Testis (tissue), 2 donors: ENCODE measurements at regions not wholly inside any gene's neighbourhood (a gene's known extent, or its start where the extent isn't known, plus 50 kb on each side); places are given as distances from the start of the nearest gene placed in this dataset.

Experiments
- DNase-seq: peaks from one replicate; pipeline ENCODE4 v3.0.0-alpha.2; 2019
- H3K27ac ChIP-seq, 2 donors: fragments of 200-600 bp; sonication (generic); one replicate each; pipeline ENCODE4 v1.5.1; 2019
- H3K27me3 ChIP-seq: fragments of 200-600 bp; sonication (generic); one replicate; pipeline ENCODE4 v1.5.1; 2019
- H3K36me3 ChIP-seq: fragments of 200-600 bp; sonication (generic); one replicate; pipeline ENCODE4 v1.5.1; 2017; ENCODE audit warnings: low read depth; ENCODE audit errors: missing control alignments
- H3K4me1 ChIP-seq: fragments of 200-600 bp; sonication (generic); one replicate; pipeline ENCODE4 v1.5.1; 2019
- H3K4me3 ChIP-seq, 2 donors: fragments of 200-600 bp; sonication (generic); one replicate each; pipeline ENCODE4 v1.5.1; 2017 to 2019
- H3K9me3 ChIP-seq: fragments of 200-600 bp; sonication (generic); one replicate; pipeline ENCODE4 v1.5.1; 2017
- POLR2A ChIP-seq: fragments of 450-650 bp; IDR thresholded peaks from one replicate; pipeline ENCODE4 v1.6.1; 2017; ENCODE audit warnings: antibody characterized with exemption, mild to moderate bottlenecking, moderate library complexity
- WGBS, 2 donors: methylation state at CpG; one replicate each; pipeline ENCODE4 v1.1.5; 2018; 5-methylcytosine and 5-hydroxymethylcytosine counted together
- intact Hi-C: fragments of 100-400 bp; cut with DNase I; formaldehyde crosslinking; loops from one replicate; pipeline ENCODE4 v1.15.1; 2023; ENCODE audit warnings: low total_unique reads
- TF ChIP-seq, protein P1 (sequence below), 3 experiments: fragments of 450-650 bp in 2 of 3; fragments of 200-600 bp in 1 of 3; sonication (generic) in 1 of 3; IDR thresholded peaks; one replicate each; pipeline ENCODE4 v1.5.1; 2016 to 2019; ENCODE audit warnings: antibody characterized with exemption in 3 of 3, mild to moderate bottlenecking in 2 of 3, moderate library complexity in 1 of 3

DNA sequence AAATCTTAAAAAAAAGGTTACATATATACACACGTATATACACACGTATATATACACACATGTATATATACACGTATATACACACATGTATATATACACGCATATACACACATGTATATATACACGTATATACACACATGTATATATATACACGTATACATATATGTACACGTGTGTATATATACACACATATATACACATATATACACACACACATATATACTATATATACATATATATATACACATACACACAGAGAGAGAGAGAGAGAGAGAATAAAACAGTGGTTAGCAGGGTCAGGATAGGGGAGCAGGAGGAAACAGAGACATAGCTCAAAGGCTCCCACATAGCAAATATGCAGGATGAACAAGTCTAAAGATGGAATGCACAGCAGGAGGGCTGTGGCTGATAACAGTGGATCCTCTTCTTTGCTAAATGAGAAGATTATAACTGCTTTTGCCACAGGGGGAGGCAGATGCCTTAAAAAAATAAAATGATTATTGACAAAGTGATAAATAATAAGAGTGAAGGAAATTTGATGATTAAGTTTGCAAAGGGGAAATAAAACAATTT lies 714.5 kb downstream of the UQCRFS1 start:
- 72 to 78% methylated on average over 7 of the region's 7 CpGs for WGBS, 2 donors
- Histone ChIP-seq H3K36me3 (no peaks in the 10 kb centered on the region), H3K9me3 (no peaks in the 10 kb centered on the region)

GRCh38 chr19:28497887-28498286 lies 715.1 kb downstream of the UQCRFS1 start:
- TF ChIP-seq, protein P1, sequence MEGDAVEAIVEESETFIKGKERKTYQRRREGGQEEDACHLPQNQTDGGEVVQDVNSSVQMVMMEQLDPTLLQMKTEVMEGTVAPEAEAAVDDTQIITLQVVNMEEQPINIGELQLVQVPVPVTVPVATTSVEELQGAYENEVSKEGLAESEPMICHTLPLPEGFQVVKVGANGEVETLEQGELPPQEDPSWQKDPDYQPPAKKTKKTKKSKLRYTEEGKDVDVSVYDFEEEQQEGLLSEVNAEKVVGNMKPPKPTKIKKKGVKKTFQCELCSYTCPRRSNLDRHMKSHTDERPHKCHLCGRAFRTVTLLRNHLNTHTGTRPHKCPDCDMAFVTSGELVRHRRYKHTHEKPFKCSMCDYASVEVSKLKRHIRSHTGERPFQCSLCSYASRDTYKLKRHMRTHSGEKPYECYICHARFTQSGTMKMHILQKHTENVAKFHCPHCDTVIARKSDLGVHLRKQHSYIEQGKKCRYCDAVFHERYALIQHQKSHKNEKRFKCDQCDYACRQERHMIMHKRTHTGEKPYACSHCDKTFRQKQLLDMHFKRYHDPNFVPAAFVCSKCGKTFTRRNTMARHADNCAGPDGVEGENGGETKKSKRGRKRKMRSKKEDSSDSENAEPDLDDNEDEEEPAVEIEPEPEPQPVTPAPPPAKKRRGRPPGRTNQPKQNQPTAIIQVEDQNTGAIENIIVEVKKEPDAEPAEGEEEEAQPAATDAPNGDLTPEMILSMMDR (IDR thresholded peaks at IDR 0.05), result no peak
- no peak for TF ChIP-seq POLR2A
- no peak for DNase-seq
- H3K27me3 ChIP-seq, result no peaks in the 10 kb centered on the region
- no peak overlapping the region for H3K4me3 ChIP-seq
- H3K27ac ChIP-seq, result no peak overlapping the region
- H3K36me3 ChIP-seq, result no peaks in the 10 kb centered on the region
- WGBS, 2 donors, result 88% methylated on average over 4 of the region's 4 CpGs
- intact Hi-C loops, result no loop called here
- H3K9me3 ChIP-seq, result no peaks in the 10 kb centered on the region
- H3K4me1 ChIP-seq, result no peaks in the 10 kb centered on the region

More for the DNA sequence above, 714.5 kb downstream of the UQCRFS1 start:
- no peak for DNase-seq
- no peak for TF ChIP-seq POLR2A
- TF ChIP-seq, protein P1 (IDR thresholded peaks at IDR 0.05), result no peak
- Histone ChIP-seq H3K4me3 (no peak overlapping the region), H3K27me3 (no peaks in the 10 kb centered on the region), H3K4me1 (no peaks in the 10 kb centered on the region), H3K27ac (no peak overlapping the region)
- intact Hi-C loops, result no loop called here

GRCh38 chr19:28497137-28497536 lies 715.8 kb downstream of the UQCRFS1 start:
- intact Hi-C loops, result no loop called here
- 89 to 90% methylated on average over 5 of the region's 5 CpGs for WGBS, 2 donors
- H3K4me1 ChIP-seq, result no peaks in the 10 kb centered on the region
- H3K4me3 ChIP-seq, result no peak overlapping the region
- no peaks in the 10 kb centered on the region for H3K9me3 ChIP-seq
- no peak for TF ChIP-seq POLR2A
- TF ChIP-seq, protein P1 (IDR thresholded peaks at IDR 0.05), result no peak
- DNase-seq, result no peak
- no peak overlapping the region for H3K27ac ChIP-seq
- H3K27me3 ChIP-seq, result no peaks in the 10 kb centered on the region
- no peaks in the 10 kb centered on the region for H3K36me3 ChIP-seq

DNA sequence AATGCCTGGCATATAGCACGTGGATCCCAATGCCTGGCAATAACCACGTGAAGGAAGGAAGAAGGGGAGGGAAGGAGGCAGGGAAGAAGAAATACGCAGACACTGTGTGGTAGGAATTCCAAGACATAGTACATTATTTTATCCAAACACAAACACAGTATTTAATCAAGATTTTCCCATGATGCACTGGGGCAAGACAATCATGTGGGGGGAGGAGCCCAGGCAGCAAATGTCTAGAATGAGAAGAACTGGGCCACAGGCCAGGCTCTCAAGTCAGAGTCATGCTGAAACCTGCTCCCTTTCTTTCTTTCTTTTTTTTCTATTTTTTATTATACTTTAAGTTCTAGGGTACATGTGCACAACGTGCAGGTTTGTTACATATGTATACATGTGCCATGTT lies 717.9 kb downstream of the UQCRFS1 start:
- DNase-seq, result no peak
- no peak overlapping the region for H3K4me3 ChIP-seq
- TF ChIP-seq, protein P1 (IDR thresholded peaks at IDR 0.05), result no peak
- no peaks in the 10 kb centered on the region for H3K9me3 ChIP-seq
- no peaks in the 10 kb centered on the region for H3K4me1 ChIP-seq
- no peaks in the 10 kb centered on the region for H3K27me3 ChIP-seq
- WGBS, 2 donors, result 81 to 82% methylated on average over 4 of the region's 4 CpGs
- intact Hi-C loops, result no loop called here
- no peaks in the 10 kb centered on the region for H3K36me3 ChIP-seq
- no peak overlapping the region for H3K27ac ChIP-seq

DNA sequence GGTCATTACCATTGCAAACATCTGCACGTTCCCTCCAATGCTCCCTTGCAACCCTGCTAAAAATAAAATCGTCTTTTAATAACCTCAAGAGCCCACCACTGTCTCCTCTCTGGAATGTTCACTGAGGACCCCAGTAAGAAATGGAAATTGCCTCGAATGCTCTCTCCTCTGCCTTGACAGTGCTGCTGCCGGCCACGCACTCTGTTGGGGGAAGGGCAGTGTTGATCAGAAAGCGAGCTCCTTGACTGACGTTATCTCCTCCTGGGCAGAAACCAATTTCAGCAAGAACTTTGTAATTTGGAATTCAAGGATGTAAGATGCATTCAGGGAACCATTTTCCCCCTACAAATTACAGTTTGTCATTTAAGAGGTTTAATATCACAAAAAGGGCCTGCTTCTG lies 718.5 kb downstream of the UQCRFS1 start:
- no peaks in the 10 kb centered on the region for H3K27me3 ChIP-seq
- no peaks in the 10 kb centered on the region for H3K9me3 ChIP-seq
- H3K4me3 ChIP-seq, result no peak overlapping the region
- no peak overlapping the region for H3K27ac ChIP-seq
- 62 to 64% methylated on average over 7 of the region's 7 CpGs for WGBS, 2 donors
- no peaks in the 10 kb centered on the region for H3K4me1 ChIP-seq
- TF ChIP-seq POLR2A, result no peak
- TF ChIP-seq, protein P1 (IDR thresholded peaks at IDR 0.05), result no peak
- intact Hi-C loops, result no loop called here
- no peak for DNase-seq
- no peaks in the 10 kb centered on the region for H3K36me3 ChIP-seq
